A673 (cell line): ENCODE measurements at regions not wholly inside any gene's neighbourhood (a gene's known extent, or its start where the extent isn't known, plus 50 kb on each side); places are given as distances from the start of the nearest gene placed in this dataset.

ENCODE experiments used
- BruUV-seq: library from RNA; stranded (reverse); fragments of 400-500 nt; replicated peaks from 2 replicates; lab custom pipeline; 2021; lab: Mats Ljungman, UMichigan
- CTCF ChIA-PET: fragments of 300-600 bp; sonication (Branson Sonifier 250); formaldehyde crosslinking; loops from one replicate; lab custom pipeline; 2022; ENCODE audit warnings: antibody characterized with exemption; lab: Charles Lee
- POLR2A ChIA-PET: fragments of 300-600 bp; sonication (Branson Sonifier 250); formaldehyde crosslinking; loops from one replicate; lab custom pipeline; 2022; ENCODE audit warnings: antibody characterized with exemption; ENCODE audit not compliant: low non-redundant PET; lab: Charles Lee
- DNase-seq: peaks from one replicate; pipeline ENCODE4 v3.0.0-alpha.2; 2015; ENCODE audit warnings: low spot score
- H3K27ac ChIP-seq: fragments of 200-600 bp; sonication (generic); 2 replicates; pipeline ENCODE4 v1.5.1; 2016; ENCODE audit warnings: mixed run types, low read depth, mild to moderate bottlenecking, mixed read lengths, antibody characterized with exemption, low read length; ENCODE audit not compliant: poor library complexity, severe bottlenecking
- H3K27me3 ChIP-seq: fragments of 200-600 bp; sonication (generic); replicated peaks from 2 replicates; pipeline ENCODE4 v1.6.1; 2017; ENCODE audit warnings: mixed run types, low read depth, mild to moderate bottlenecking, mixed read lengths, antibody characterized with exemption, low read length; ENCODE audit not compliant: insufficient read depth, poor library complexity
- H3K36me3 ChIP-seq: fragments of 200-600 bp; sonication (generic); 2 replicates; pipeline ENCODE4 v1.6.1; 2016; ENCODE audit warnings: mixed run types, mild to moderate bottlenecking, mixed read lengths, antibody characterized with exemption, low read length; ENCODE audit not compliant: insufficient read depth, poor library complexity, severe bottlenecking
- H3K4me1 ChIP-seq: fragments of 200-600 bp; sonication (generic); 2 replicates; pipeline ENCODE4 v1.6.1; 2017; ENCODE audit warnings: mixed run types, mild to moderate bottlenecking, mixed read lengths, antibody characterized with exemption, low read length; ENCODE audit not compliant: insufficient read depth, poor library complexity, severe bottlenecking
- H3K4me3 ChIP-seq: fragments of 200-600 bp; sonication (generic); 2 replicates; pipeline ENCODE4 v1.5.1; 2016; ENCODE audit warnings: low read depth, mixed run types, mild to moderate bottlenecking, mixed read lengths, low read length; ENCODE audit not compliant: poor library complexity, severe bottlenecking
- H3K9me3 ChIP-seq: fragments of 200-600 bp; sonication (generic); 2 replicates; pipeline ENCODE4 v1.6.1; 2016; ENCODE audit warnings: mixed run types, low read depth, mild to moderate bottlenecking, mixed read lengths, antibody characterized with exemption, low read length; ENCODE audit not compliant: poor library complexity, severe bottlenecking
- CTCF ChIP-seq: fragments of 300-800, 200-600 bp; sonication (generic); conservative IDR thresholded peaks from 2 replicates; pipeline ENCODE4 v1.5.1; 2017; ENCODE audit warnings: low read depth, mild to moderate bottlenecking, antibody characterized with exemption, low read length, moderate library complexity, mixed read lengths
- EZH2 ChIP-seq: fragments of 200-600 bp; sonication (generic); IDR thresholded peaks from 2 replicates; pipeline ENCODE4 v1.6.1; 2017; ENCODE audit warnings: borderline replicate concordance, low read depth, mild to moderate bottlenecking, mixed read lengths, antibody characterized with exemption, low read length; ENCODE audit not compliant: poor library complexity, severe bottlenecking
- intact Hi-C: fragments of 100-400 bp; cut with micrococcal nuclease; formaldehyde crosslinking; loops from one replicate; pipeline ENCODE4 v1.10.0; 2022; ENCODE audit not compliant: unreplicated experiment

DNA sequence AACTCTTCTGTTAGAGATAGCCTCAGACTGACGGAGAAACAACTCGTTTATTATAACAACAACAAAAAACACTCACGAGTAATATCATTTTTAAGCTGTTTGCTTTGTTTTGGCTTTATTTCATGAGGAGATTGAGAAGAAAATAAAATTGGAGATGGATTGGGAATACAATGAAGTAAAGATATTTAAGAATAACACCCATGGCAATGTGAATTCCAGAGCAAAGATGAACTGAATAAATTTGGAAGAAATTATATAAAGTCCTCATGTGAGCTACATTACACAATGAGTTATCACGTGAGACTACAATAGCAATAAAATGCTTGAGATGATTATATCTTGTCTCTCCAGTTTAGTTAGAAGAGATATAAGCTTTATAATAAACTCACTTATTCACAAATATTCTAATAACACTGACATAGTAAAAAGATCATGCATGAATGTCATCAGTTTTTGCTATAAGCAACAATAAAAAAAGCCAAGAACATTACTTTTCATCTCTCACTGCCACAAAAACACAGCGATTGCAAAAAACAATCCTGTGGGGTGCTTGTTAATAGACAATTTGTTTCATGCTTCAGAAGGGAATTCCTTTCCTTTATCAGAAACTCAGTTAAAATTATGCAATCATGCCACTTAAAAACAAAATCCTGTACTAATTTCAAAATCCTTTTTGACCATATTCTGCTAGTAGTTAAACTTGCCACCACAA lies 696.7 kb upstream of the MARCKS start:
- BruUV-seq: no TSS peak
- no peaks in the 10 kb centered on the region for H3K9me3 ChIP-seq
- no peaks in the 10 kb centered on the region for H3K27me3 ChIP-seq
- H3K4me1 ChIP-seq: no peaks in the 10 kb centered on the region
- POLR2A ChIA-PET: no interaction called here
- no peaks in the 10 kb centered on the region for H3K36me3 ChIP-seq
- TF ChIP-seq EZH2: no peak
- no peak for TF ChIP-seq CTCF
- intact Hi-C loops: no loop called here
- no peak overlapping the region for H3K27ac ChIP-seq
- DNase-seq: no peak
- CTCF ChIA-PET: no interaction called here
- H3K4me3 ChIP-seq: no peak overlapping the region

DNA sequence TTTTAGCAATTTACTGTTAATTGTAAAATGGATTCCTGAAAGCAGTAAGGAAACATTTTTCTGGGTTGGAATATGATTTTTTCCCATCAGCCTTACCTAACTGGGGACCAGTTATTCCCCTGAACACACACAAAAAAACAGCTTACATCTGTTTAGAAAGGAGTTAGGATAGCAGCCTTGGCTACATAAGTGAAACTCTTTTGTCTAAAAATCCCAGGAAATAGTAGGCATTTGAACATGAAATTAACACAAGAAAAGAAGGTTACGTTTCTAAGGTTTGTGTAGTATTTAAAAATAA lies 696.2 kb upstream of the MARCKS start:
- Histone ChIP-seq H3K36me3 (no peaks in the 10 kb centered on the region), H3K27me3 (no peaks in the 10 kb centered on the region), H3K4me1 (no peaks in the 10 kb centered on the region), H3K27ac (no peak overlapping the region), H3K9me3 (no peaks in the 10 kb centered on the region), H3K4me3 (no peak overlapping the region)
- BruUV-seq: no TSS peak
- no peak for DNase-seq
- ChIA-PET CTCF (no interaction called here), POLR2A (no interaction called here)
- TF ChIP-seq CTCF: no peak
- no peak for TF ChIP-seq EZH2
- intact Hi-C loops: no loop called here

DNA sequence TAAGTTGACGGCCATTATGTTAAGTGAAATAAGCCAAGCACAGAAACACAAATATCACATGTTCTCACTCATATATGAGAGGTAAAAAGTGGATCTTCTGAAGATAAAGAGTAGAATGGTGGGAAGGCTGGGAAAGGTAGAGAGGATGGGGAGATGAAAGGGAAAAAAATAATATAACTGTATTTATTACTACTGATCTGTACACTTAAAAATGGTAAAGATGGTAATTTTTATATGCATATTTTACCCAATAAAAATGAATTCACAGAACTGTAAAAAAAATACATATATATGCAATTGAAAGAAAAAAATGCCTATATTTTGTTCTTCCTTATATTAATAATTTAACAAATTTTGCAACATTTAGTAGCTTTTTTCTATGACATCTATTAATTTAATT lies 694.4 kb upstream of the MARCKS start:
- ChIA-PET CTCF (no interaction called here), POLR2A (no interaction called here)
- BruUV-seq: no TSS peak
- Histone ChIP-seq H3K36me3 (no peaks in the 10 kb centered on the region), H3K27me3 (no peaks in the 10 kb centered on the region), H3K9me3 (no peaks in the 10 kb centered on the region), H3K4me1 (no peaks in the 10 kb centered on the region), H3K27ac (no peak overlapping the region), H3K4me3 (no peak overlapping the region)
- intact Hi-C loops: no loop called here
- TF ChIP-seq EZH2: no peak
- TF ChIP-seq CTCF: no peak
- no peak for DNase-seq
